ENCODE measurements at regions not wholly inside any gene's neighbourhood (a gene's known extent, or its start where the extent isn't known, plus 50 kb on each side); places are given as distances from the start of the nearest gene placed in this dataset.

- intact Hi-C loops (cut with DNase I) = no loop called here
- Histone ChIP-seq H3K9me3 (no peaks in the 10 kb centered on the region), H3K27me3 (no peaks in the 10 kb centered on the region), H3K27ac (no peak overlapping the region), H3K4me3 (no peak overlapping the region), H3K4me1 (no peaks in the 10 kb centered on the region), H3K36me3 (no peaks in the 10 kb centered on the region)
- 73 to 83% (median 75%) methylated on average over 3 of the region's 3 CpGs for WGBS, 4 donors
- TF ChIP-seq POLR2A (IDR thresholded peaks at IDR 0.05) = no peak
- TF ChIP-seq, protein P1, sequence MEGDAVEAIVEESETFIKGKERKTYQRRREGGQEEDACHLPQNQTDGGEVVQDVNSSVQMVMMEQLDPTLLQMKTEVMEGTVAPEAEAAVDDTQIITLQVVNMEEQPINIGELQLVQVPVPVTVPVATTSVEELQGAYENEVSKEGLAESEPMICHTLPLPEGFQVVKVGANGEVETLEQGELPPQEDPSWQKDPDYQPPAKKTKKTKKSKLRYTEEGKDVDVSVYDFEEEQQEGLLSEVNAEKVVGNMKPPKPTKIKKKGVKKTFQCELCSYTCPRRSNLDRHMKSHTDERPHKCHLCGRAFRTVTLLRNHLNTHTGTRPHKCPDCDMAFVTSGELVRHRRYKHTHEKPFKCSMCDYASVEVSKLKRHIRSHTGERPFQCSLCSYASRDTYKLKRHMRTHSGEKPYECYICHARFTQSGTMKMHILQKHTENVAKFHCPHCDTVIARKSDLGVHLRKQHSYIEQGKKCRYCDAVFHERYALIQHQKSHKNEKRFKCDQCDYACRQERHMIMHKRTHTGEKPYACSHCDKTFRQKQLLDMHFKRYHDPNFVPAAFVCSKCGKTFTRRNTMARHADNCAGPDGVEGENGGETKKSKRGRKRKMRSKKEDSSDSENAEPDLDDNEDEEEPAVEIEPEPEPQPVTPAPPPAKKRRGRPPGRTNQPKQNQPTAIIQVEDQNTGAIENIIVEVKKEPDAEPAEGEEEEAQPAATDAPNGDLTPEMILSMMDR (IDR thresholded peaks at IDR 0.05) = no peak
- ATAC-seq = no peak
- no peak for DNase-seq
These were observed 303.1 kb downstream of the GPD2 start for GRCh38 chr2:156739301-156739700.

DNA sequence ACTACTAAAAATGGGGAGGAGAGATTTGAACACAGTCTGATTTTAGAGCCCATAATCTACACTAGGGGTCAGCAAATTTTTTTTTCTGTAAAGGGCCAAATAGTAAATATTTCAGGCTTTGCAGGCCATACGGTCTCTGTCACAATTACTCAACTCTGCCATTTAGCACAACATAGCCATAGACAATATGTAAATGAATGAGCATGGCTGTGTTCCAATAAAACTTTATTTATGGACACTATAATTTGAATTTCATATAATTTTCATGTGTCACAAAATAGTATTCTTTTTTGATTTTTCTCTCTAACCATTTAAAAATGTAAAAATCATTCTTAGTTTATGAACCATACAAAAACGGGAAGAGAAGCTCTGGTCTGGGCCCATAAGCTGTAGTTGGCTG, 309.4 kb downstream of the GPD2 start:
- no peak overlapping the region for H3K4me3 ChIP-seq
- no peak overlapping the region for H3K27ac ChIP-seq
- ATAC-seq (no peak), DNase-seq (no peak)
- no peaks in the 10 kb centered on the region for H3K27me3 ChIP-seq
- TF ChIP-seq, protein P1 (IDR thresholded peaks at IDR 0.05) = no peak
- TF ChIP-seq POLR2A (IDR thresholded peaks at IDR 0.05) = no peak
- no peaks in the 10 kb centered on the region for H3K36me3 ChIP-seq
- no peaks in the 10 kb centered on the region for H3K9me3 ChIP-seq
- 77 to 87% (median 82%) methylated on average over 2 of the region's 2 CpGs for WGBS, 4 donors
- intact Hi-C loops (cut with DNase I) = no loop called here
- no peaks in the 10 kb centered on the region for H3K4me1 ChIP-seq

GRCh38 chr2:156748221-156748620, 312.0 kb downstream of the GPD2 start:
- Histone ChIP-seq H3K4me1 (no peaks in the 10 kb centered on the region), H3K36me3 (no peaks in the 10 kb centered on the region), H3K4me3 (no peak overlapping the region), H3K9me3 (no peaks in the 10 kb centered on the region), H3K27me3 (no peaks in the 10 kb centered on the region), H3K27ac (no peak overlapping the region)
- ATAC-seq = no peak
- DNase-seq = no peak
- WGBS, 4 donors = 74 to 77% (median 75%) methylated on average over 5 of the region's 5 CpGs
- intact Hi-C loops (cut with DNase I) = no loop called here
- no peak for TF ChIP-seq POLR2A (IDR thresholded peaks at IDR 0.05)
- TF ChIP-seq, protein P1 (IDR thresholded peaks at IDR 0.05) = no peak

DNA sequence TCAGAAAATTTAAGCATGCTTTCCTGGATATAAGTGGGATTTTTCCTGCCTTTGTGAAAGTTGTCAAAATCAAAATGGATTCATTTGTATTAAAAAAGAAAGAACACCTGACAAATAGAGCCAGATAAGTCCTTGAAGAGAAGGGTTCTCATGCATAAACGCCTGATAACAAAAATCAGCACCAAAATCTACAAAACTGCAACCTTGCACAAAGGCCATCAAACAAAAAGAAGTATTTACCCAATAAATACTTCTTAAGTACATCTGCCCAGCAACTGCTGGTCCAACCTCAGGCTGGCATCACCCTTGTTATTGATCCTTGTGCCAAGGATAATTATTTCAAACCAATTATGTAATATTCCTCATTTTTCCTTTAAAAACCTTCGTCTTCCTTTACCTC, 315.9 kb downstream of the GPD2 start:
- intact Hi-C loops (cut with DNase I) = no loop called here
- 79 to 84% (median 81%) methylated on average over 2 of the region's 2 CpGs for WGBS, 4 donors
- ATAC-seq = no peak

More for the DNA sequence above, 315.9 kb downstream of the GPD2 start:
- Histone ChIP-seq H3K4me1 (peaks cover 0 to 2% (median 0%) of the 10 kb centered on the region in 12 donors), H3K27ac (no peak overlapping the region), H3K27me3 (no peaks in the 10 kb centered on the region), H3K36me3 (no peaks in the 10 kb centered on the region), H3K9me3 (no peaks in the 10 kb centered on the region), H3K4me3 (no peak overlapping the region)
- DNase-seq = no peak
- TF ChIP-seq, protein P1 (IDR thresholded peaks at IDR 0.05) = no peak
- TF ChIP-seq POLR2A (IDR thresholded peaks at IDR 0.05) = no peak

Data from heart left ventricle (tissue), 16 donors.